GM19397 (cell line): ENCODE measurements at regions not wholly inside any gene's neighbourhood (a gene's known extent, or its start where the extent isn't known, plus 50 kb on each side); places are given as distances from the start of the nearest gene placed in this dataset.
"Not testable (repeated sequence)": the region's sequence is repeated elsewhere in the genome, so short reads cannot be mapped to it uniquely, and the experiment has no call there.

ENCODE experiments used
- ATAC-seq: cut with Tn5 transposase; IDR thresholded peaks from one replicate; pipeline ENCODE4 v1.9.1; 2021; ENCODE audit warnings: mild to moderate bottlenecking, moderate library complexity; ENCODE audit not compliant: unreplicated experiment

DNA sequence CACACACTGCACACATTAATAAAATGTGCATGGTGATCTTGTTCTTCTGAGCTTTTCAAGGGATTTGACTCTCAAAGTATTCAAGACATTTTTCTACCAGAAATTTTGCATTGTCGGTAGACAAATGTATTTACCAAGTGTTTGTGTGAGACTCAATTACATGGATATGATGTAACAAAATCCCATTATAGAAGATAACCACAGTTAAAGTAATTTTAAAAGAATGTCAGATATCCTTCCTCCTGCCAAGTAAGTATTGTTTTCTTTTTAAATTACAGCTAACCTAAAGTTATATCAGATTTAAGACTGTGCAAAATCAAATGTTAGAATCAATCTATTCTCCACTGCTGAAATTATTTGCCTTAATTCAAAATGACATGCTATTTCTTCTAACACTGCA lies 1344.5 kb upstream of the CHAC2 start:
- ATAC-seq = no peak

DNA sequence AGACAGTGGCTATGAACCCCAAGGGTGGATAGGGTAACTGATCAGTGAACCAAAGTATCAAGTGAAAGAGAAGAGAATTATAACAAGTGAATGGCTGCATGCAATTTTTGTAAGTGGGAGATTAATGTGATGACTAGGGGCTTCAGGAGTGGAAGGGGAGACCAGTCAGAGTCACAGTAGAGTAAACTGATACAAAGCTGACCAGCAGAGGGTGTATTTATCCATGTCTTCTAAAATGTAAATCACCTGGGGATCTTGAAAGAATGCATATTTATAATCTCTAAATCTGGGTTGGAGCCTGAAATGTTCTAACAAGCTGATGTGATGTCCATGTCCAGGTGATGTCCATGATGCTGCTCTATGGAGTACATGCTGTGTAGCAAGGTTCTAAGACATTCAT lies 1351.3 kb upstream of the CHAC2 start:
- no peak for ATAC-seq

DNA sequence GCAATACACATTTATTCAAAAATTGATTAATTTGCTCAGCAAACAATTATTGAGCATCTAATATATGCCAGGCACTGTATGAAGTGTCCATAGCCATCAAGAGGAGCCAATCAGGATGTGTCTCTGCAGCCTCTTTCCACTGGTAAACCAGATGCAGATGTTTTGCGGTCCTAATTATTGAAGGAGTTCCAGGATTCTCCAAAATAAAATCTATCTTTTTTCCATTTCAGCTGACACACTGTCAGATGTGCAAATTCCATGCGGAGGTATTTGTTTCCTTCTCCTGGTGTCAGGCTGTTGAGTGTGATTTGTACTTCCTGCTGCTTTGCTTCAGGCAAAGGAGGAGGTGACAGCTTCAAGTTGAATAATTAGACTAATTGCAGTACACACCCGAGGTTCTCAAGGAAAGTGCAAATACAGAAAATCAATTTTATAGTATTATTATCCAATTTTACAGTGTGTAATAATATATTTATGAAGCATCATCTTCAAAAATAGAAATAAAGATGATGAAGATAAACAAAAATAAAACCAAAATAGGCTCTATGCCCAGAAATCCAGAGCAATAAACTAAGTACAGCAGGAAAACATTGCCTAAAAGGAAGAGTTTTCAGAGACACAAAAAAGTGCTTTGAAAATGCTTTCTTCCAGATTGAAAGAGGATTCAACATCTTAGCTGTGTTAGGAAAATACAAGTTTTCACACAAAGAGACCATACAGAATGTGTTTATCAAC lies 1352.9 kb upstream of the CHAC2 start:
- ATAC-seq = no peak

DNA sequence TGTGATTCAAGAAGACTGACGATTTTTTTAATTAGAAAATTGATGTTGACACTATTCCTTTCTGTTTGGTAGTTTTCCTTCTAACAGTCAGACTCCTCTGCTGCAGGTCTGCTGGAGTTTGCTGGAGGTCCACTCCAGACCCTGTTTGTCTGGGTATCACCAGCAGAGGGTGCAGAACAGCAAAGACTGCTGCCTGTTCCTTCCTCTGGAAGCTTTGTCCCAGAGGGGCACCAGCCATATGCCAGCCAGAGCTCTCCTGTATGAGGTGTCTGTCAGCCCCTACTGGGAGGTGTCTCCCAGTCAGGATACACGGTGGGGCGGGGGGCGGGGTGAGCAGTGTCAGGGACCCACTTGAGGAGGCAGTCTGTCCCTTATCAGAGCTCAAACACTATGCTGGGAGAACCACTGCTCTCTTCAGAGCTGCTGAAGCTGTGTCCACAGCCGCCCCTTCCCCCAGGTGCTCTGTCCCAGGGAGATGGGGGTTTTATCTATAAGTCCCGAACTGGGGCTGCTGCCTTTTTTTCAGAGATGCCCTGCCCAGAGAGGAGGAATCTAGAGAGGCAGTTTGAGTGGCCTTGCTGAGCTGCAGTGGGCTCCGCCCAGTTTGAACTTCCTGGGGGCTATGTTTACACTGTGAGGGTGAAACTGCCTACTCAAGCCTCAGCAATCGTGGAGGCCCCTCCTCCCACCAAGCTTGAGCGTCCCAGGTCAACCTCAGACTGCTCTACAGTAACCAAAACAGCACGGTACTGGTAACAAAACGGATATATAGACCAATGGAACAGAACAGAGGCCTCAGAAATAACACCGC lies 1358.1 kb upstream of the CHAC2 start:
- not testable (repeated sequence) for ATAC-seq

DNA sequence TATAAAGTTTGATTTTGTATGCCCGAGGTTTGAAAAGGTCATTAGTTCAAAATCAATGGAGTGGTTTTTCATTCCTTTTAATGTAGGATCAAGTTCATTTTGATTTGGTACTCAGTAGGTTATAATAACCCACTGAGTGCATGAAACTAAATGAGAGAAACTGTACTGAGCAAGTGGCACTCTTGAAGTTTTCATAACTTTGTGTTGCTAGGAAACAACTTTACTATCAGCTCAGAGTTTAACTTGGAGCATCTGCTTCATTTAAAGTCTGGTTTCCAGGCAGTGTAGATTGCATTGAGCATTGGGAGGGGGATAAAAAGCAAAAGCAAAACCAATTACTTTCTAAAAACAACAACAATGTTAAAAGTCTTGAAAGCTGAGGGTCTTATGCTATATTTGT lies 1361.6 kb upstream of the CHAC2 start:
- no peak for ATAC-seq

GRCh38 chr2:52404866-52405265 lies 1362.7 kb upstream of the CHAC2 start:
- no peak for ATAC-seq

- ATAC-seq = no peak
Measured at GRCh38 chr2:52404046-52404445, 1363.6 kb upstream of the CHAC2 start.

DNA sequence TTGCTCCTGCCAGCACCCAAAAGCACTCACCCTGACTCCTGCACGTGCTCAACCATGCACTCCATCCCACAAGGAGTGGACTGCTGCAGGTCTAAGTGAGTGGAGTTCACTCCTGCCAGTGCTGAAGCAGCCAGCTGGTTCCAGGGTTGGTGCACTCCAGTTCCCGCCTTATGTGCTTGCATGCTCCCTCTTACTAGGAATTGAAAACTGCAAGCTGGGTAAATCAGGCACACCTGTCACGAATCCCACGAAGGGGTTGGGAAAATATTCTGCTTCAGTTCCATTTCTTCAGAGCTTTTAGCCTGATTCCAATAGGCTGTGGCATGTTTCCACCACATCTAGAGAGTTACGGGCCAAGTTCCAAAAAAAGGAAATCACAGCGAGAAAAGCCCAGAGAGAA lies 1365.5 kb upstream of the CHAC2 start:
- ATAC-seq = no peak

GRCh38 chr2:52396836-52397235 lies 1364.9 kb upstream of the NRXN1 start:
- ATAC-seq = no peak

GRCh38 chr2:52395912-52396311 lies 1364.0 kb upstream of the NRXN1 start:
- ATAC-seq = no peak

DNA sequence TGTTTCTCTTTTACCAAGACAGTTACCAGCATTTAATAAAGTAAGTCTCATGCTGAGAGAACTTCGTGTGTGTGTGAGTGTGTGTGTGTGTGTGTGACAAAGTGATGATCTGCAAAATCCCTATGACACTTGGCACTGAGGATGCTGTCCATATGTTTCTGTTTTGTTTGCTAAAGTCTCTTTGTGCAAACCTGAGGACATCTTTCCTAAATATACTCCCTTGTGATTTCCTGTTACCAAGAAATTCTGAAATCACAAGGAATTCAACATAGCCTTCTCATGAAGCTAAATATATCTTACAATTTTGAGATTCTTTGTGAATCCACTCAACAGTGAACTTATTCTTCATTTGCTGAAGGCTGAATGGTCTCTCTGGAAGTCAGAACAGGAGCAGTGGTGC lies 1359.7 kb upstream of the NRXN1 start:
- ATAC-seq = no peak

- no peak for ATAC-seq
Measured at GRCh38 chr2:52390651-52391050, 1358.7 kb upstream of the NRXN1 start.

DNA sequence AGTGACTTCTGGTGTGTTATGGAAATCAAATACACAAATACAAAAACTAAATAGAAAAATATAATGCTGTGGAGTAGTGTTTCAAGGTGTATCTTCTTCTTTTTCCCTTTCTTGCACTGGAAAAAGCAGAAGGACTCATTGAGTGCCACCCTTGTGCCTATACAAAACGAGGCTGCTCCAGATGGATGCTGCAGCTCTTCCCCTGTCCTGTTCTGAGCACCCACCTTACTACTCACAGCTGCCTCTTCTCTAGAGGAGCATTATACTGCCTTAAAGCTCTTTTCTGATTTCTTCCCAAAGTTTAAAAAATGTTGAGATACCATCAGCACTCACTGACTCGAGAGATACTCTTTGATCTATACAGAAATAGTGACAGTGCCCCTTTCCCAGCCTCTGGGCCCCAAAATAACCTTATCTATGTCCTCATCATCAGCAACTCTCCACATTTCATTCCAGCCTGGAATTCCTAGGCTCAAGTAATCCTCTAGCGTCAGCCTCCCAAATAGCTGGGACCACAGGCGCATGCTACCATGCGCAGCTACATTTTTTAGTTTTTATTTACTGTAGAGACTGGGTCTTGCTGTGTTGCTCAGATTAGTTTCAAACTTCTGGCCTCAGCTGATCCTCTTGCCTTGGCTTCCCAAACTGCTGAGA lies 1356.1 kb upstream of the NRXN1 start:
- no peak for ATAC-seq

- ATAC-seq = no peak
Measured at GRCh38 chr2:52386433-52387030, 1354.6 kb upstream of the NRXN1 start.

DNA sequence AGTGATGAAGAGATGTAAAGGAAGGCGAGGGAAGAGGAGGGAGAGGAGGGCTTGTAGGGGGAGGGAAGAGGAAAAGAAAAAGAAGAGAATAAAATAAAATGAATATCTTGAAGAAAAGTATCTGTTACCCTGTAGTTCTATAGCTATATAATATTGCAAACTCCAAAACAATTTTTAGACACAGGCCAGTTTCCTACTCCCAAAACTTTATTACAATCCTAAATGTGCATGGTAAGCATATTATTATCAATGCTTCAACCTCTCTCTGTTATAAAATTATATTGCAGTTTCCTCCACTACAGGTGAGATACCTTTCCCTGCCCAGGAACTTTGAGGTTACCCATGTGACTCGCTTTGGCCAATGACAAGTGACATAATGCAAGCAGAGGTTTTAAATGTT lies 1351.6 kb upstream of the NRXN1 start:
- ATAC-seq = no peak

- ATAC-seq = no peak
Measured at GRCh38 chr2:52369178-52369577, 1337.2 kb upstream of the NRXN1 start.

- ATAC-seq = no peak
Measured at GRCh38 chr2:52368141-52368540, 1336.2 kb upstream of the NRXN1 start.

DNA sequence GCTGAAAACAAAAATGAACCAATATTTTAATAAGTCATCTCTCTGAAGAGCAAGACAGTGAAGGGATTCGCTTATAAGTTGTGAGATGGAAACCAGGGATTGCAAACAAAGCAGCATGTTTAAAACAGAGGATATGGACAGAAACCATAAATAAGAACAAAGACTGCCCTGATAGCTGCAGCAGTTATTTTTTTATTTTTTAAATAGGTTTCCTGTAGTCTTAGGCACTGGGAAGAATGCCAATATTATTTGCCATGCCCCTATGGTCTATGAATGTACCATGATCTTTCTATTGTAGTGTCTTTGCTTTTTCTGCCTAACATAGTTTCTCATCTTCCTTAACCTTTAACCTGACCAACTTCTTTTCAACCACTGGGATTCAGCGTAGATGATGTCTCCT lies 1334.0 kb upstream of the NRXN1 start:
- ATAC-seq = no peak

DNA sequence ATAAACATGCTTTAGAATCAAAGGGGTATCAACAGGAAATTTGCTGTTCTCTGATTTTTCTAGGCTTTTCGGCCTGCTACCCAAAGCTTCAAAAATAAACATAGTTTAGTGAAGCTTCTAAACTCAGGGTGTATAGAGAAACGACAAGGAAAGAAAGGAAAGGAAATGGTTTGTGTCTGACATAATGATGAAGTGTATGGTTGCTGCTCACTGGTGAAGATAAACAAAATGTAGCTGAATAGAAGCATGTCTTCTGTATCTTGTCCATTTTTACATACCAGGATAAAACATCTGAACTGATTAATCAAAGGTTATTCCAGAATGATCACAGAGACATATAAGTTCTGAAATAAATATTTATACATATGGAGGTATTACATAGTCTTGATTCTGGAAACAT lies 1324.6 kb upstream of the NRXN1 start:
- no peak for ATAC-seq

GRCh38 chr2:52347292-52347691 lies 1315.4 kb upstream of the NRXN1 start:
- no peak for ATAC-seq

GRCh38 chr2:52345676-52346075 lies 1313.7 kb upstream of the NRXN1 start:
- no peak for ATAC-seq

GRCh38 chr2:52345082-52345481 lies 1313.2 kb upstream of the NRXN1 start:
- no peak for ATAC-seq
